ENCODE measurements at regions not wholly inside any gene's neighbourhood (a gene's known extent, or its start where the extent isn't known, plus 50 kb on each side); places are given as distances from the start of the nearest gene placed in this dataset.

DNA sequence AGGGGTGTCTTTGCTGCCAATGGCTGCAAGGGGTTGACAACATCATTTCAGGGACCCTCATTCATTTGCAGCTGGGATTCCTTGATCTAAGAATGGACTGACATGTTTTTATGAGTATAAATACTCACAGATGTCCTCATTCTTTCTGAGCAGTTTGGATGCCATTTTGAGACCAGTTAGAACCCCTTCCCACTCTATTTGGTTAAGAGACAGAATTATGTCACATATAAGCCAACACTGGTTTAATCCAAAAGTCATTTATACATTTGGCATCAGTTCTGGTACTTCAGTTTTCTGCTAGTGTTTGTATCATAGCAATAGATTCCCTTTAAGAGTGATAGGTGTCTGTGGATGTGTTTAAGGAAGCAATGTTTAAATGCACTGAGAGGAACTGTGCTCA is 248.8 kb downstream of the SAMD5 start:
- Histone ChIP-seq H3K27ac (ENCODE audit: low read depth, low read length) (no peak overlapping the region), H3K4me3 (ENCODE audit: extremely low read depth in 1 of 4, insufficient read depth in 2 of 4, low read depth in 3 of 4, low read length in 4 of 4) (no peak overlapping the region), H4K5ac (ENCODE audit: insufficient read length, low read depth, low read length) (no peak overlapping the region), H3K23me2 (ENCODE audit: low read depth, low read length) (no peaks in the 10 kb centered on the region), H3K4me2 (ENCODE audit: insufficient read depth in 1 of 2, low read depth in 2 of 2, low read length in 2 of 2) (no peak overlapping the region), H4K20me1 (replicated peaks in 1 of 2; ENCODE audit: control insufficient read depth in 1 of 2, insufficient read depth in 2 of 2, low read length in 2 of 2) (no peaks in the 10 kb centered on the region), H4K91ac (replicated peaks; ENCODE audit: insufficient read length, low read length) (no peak overlapping the region), H3K79me2 (ENCODE audit: control insufficient read depth in 1 of 2, insufficient read depth in 2 of 2, low read length in 2 of 2) (no peaks in the 10 kb centered on the region), H2AK5ac (ENCODE audit: low read depth, low read length) (no peak overlapping the region), H3K9ac (replicated peaks in 1 of 4; ENCODE audit: extremely low read depth in 1 of 4, low read depth in 3 of 4, low read length in 3 of 4) (no peak overlapping the region), H3K36me3 (ENCODE audit: control insufficient read depth in 2 of 4, insufficient read depth in 4 of 4, low read length in 3 of 4) (no peaks in the 10 kb centered on the region), H2AFZ (ENCODE audit: low read length) (no peak overlapping the region), H2BK15ac (ENCODE audit: low read length) (no peak overlapping the region), H2BK12ac (ENCODE audit: low read depth, low read length) (no peak overlapping the region), H3K56ac (replicated peaks; ENCODE audit: insufficient read length, low read depth, low read length) (no peak overlapping the region), H3K14ac (ENCODE audit: insufficient read length) (no peak overlapping the region), H2BK120ac (replicated peaks; ENCODE audit: low read depth, low read length) (no peak overlapping the region), H3K9me3 (ENCODE audit: insufficient read depth in 2 of 2, low read depth in 1 of 2, low read length in 1 of 2) (no peaks in the 10 kb centered on the region), H3K4ac (replicated peaks; ENCODE audit: insufficient read length, low read depth, low read length) (no peak overlapping the region), H2BK5ac (ENCODE audit: low read depth, low read length) (no peak overlapping the region), H3K79me1 (ENCODE audit: low read depth, low read length) (no peaks in the 10 kb centered on the region), H3K18ac (ENCODE audit: extremely low read depth, low read length) (no peak overlapping the region), H3K23ac (ENCODE audit: insufficient read length) (no peak overlapping the region), H3K27me3 (replicated peaks in 1 of 4; ENCODE audit: control insufficient read depth in 3 of 4, extremely low read depth in 1 of 4, insufficient read depth in 3 of 4, low read length in 3 of 4) (no peaks in the 10 kb centered on the region), H4K8ac (ENCODE audit: extremely low read depth, insufficient read depth, low read length) (no peak overlapping the region), H3K4me1 (replicated peaks in 1 of 4; ENCODE audit: control insufficient read depth in 3 of 4, insufficient read depth in 4 of 4, low read length in 3 of 4) (no peaks in the 10 kb centered on the region), H2BK20ac (ENCODE audit: low read length) (no peak overlapping the region)
- ChIA-PET CTCF (ENCODE audit: partially characterized antibody) (no interaction called here), POLR2A (ENCODE audit: partially characterized antibody) (no interaction called here)
- no peak for DNase-seq (ENCODE audit: low read depth in 1 of 2, low spot score in 2 of 2)
- FAIRE-seq, result no peak
- TF ChIP-seq POU5F1 (IDR thresholded peaks at IDR 0.05; ENCODE audit: low read depth, low read length) (no peak), YY1 (IDR thresholded peaks at IDR 0.05; ENCODE audit: low read depth, low read length) (no peak), MAX (IDR thresholded peaks at IDR 0.05) (no peak), MAFK (IDR thresholded peaks at IDR 0.05; ENCODE audit: low read depth, low read length) (no peak), HDAC6 (IDR thresholded peaks at IDR 0.05; ENCODE audit: low read depth, low read length) (no peak), TBP (IDR thresholded peaks at IDR 0.05; ENCODE audit: low read depth, low read length) (no peak), HDAC2 (IDR thresholded peaks at IDR 0.05; ENCODE audit: borderline replicate concordance in 1 of 2, low read depth in 2 of 2, low read length in 2 of 2) (no peak), SP1 (IDR thresholded peaks at IDR 0.05; ENCODE audit: low read depth, low read length) (no peak), SIRT6 (IDR thresholded peaks at IDR 0.05; ENCODE audit: low read length) (no peak), CBX5 (IDR thresholded peaks at IDR 0.05; ENCODE audit: low read depth, low read length) (no peak), SIN3A (conservative IDR thresholded peaks at IDR 0.05 in 1 of 2, IDR thresholded peaks at IDR 0.05 in 1 of 2; ENCODE audit: low read depth in 1 of 2, low read length in 2 of 2) (no peak)

All from H1 (cell line).